Left lobe of liver (tissue), 2 donors: ENCODE measurements at regions not wholly inside any gene's neighbourhood (a gene's known extent, or its start where the extent isn't known, plus 50 kb on each side); places are given as distances from the start of the nearest gene placed in this dataset.
A peak's percentile ranks its signal among the peaks of the same experiment; 100 is the strongest.

Experiments used
- ATAC-seq: fragments of 200-7000 bp; cut with Tn5 transposase; one replicate; pipeline ENCODE4 v1.9.1; 2020; ENCODE audit warnings: mild to moderate bottlenecking, moderate library complexity
- DNase-seq: peaks from one replicate; pipeline ENCODE4 v3.0.0-alpha.2; 2020; ENCODE audit warnings: low spot score
- donor health status: DM: no; HTN: no; CAD: no; lungs with moderate emphysema.
- donor health status: DM: no; HTN: yes; CAD: no.

DNA sequence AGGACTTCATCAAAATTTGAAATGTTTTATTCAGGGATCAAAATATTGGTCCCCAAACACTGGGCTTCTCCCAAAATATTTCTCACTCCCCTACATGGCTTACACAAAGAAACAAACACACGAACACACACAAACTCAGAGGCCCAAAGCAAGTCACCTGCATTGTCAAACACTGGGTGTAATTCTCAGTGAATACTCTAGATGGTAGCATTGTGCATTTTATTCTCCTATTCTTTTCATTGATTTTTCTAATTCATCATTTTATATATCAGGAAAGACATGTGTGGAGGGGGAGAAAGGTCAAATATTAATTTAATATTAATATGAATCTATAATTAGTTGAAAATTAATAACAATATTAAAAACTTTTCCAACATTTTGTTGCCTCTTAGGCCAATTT lies 72.3 kb upstream of the TNMD start:
- ATAC-seq (peak; percentile 61), DNase-seq (no peak)

DNA sequence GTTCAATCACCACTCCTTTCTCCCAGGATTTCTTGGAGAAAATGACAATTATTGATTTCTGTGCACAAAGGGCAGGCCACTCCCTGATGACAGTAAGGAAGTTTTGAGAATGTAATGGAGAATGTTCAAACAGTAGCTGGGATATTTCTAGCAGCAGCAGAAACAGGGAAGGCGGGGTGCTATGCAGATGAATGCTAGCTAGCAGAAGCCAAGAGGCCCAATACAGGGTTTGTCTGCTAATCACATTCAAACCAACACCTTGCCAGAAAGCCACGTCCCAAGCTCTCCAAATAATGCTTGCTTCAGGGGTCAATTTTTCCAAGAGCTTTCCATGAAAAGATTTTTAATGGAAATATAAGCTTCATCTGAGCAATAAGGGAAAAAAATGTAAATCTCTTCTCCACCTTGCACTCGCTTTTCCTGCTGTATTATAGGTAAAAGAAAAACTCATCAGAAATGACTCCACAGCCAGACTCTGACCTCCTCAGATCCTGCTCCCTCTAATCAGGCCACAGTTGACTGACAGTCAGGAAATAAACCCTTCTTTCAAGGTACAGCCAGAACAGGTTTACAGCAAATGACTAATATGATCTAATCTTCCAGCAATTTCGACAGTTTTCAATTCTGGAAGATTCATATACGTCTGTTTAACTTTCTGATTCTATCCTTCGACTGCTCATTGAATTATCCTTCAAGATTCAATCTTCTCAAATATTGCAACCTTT lies 84.7 kb upstream of the PCDH19 start:
- ATAC-seq: no peak
- DNase-seq: no peak

DNA sequence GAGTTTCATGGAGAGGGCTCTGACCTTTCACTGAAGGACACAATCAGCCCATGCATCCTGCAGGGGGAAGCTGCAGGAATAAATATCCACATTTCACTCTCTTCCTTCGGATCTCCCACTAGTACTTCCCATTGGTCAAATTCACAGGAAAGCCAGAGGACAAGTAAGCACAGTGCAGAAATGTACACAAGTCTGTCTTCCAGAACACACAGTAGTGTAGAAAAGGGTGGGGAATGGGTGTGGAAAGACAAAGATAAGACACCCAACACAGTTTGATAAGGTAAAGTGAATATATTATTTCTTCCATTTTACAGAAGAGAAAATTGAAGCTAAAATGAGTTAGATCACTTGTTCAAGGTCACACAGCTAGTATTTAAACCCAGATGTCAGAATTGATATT lies 81.1 kb upstream of the PCDH19 start:
- no peak for ATAC-seq
- DNase-seq: no peak

DNA sequence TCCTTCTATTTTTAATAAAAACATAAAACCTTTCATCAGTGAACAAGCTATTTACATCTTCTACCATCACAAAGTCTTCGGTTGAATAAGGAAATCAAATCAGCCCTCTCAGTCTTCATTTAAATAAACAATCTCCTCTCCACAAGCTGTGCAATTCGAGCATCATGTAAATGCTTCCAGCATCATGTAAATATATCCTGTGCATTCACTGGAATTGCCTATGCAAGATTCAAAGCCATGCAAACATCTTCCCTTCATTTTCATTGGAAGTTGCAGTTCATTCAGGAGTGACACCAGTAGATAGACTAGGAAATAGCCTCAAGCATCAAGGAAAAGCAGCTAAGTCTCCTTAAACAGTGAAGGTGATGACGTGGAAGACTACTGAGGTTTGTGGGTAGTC lies 77.7 kb upstream of the PCDH19 start:
- DNase-seq (no peak), ATAC-seq (no peak)

DNA sequence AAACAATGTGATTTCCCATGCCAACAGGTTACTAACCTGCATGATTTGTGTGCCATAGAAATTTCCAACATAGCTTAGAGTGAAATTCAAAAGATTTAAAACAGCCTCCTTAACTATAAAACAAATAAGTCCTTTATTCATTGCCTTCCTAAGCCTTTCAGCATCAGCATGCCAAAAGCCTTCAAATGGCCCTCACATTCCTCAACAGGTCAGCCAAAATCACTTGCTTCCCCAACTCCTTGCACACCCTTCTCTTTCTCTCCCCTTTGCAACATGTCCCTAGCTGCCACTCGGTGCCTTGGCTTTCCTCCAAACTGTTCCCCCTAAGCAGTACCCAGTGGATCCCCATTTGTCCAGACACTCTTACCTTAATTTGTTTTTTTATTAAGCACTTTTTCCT lies 74.9 kb upstream of the PCDH19 start:
- DNase-seq (no peak), ATAC-seq (no peak)

DNA sequence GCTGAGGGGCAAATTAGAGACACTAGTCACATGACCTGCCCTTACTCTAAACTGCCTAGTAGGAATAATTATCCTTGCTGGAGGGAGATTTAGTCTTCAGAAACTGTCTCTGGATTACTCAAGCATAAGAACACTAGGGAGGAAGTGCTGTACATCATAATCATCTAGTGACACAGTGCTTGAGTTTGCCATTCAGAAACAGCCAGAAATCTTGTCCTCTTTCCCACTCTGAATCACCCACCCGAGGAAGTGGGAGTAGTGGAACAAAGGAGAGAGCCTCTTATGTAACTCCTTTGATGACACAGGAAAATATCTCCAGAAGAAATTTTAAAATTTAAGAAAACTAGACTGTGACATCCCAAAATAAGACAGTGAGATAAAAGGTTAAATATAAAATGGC lies 69.3 kb upstream of the PCDH19 start:
- no peak for ATAC-seq
- no peak for DNase-seq

DNA sequence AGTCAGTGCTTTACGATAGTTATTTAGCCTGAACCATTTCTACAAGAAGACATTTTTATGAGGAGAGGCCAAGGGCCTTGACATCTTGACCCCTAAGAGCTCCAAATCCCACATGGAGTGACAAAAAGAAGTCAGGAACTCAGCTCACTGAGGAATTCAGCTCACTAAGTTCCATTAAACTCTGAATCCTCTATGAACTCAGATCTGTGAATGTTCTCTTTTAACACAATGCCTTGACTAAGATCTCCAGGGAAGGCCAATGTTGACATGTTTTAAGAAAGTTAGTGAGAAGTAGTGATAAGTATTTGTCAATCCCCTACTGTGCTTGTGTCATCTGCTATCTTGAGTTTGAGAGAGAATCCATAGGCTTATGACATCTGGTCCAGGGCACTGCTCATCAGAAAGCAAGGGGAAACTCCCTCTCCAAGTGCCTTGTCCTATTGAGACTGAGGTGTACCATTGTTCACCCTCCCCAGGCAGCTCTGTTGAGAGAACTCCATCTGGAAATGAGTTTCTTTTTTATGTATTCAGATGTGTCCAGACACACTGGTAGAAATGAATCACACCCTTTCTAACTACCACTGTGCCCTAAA lies 68.7 kb upstream of the PCDH19 start:
- ATAC-seq (no peak), DNase-seq (no peak)

DNA sequence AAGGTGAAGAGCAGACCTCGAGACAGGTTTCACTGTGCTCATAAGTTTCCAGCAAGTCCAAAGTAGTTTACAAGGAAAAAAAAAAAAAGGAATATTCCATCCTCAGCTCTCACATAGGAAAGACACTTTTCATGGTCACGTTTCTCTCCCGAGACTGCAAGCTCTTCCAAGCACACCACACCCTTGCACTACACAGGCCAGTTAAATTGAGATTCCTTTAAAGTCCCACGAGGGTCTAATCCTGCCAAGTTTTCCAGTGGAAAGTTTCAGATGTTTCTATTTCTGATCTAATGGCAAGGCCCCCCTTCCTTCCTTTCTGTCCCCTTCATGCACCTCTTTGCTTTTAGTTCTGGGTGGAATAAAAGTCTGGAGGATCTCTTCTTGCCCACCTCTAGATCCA lies 67.9 kb upstream of the PCDH19 start:
- DNase-seq (no peak), ATAC-seq (no peak)

DNA sequence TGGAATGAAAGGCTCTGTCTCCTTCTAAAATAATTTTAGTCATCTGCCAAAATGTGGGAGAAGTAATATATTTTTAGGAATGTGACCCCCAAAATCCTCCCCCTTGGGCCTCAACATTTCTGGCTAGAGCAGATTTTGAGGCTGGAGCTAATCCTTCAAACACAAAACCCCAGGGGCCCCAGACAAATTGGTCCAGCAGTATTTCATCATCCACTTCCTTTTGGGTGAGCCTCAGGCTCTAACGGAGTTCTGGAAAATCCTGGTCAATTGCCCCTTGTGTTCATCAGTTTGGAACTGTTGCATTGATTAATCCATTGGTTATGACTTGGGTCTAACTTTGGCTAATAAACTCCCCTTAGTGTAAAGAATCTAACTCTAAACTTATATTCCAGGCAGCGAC lies 67.4 kb upstream of the PCDH19 start:
- ATAC-seq (no peak), DNase-seq (no peak)
